Inflammatory macrophage treated with lipopolysaccharide for 1 hour (primary cell): ENCODE measurements at regions not wholly inside any gene's neighbourhood (a gene's known extent, or its start where the extent isn't known, plus 50 kb on each side); places are given as distances from the start of the nearest gene placed in this dataset.

ENCODE experiments used
- DNase-seq, 2 donors: peaks; one replicate each; pipeline ENCODE4 v3.0.0-alpha.2; 2020 to 2022

DNA sequence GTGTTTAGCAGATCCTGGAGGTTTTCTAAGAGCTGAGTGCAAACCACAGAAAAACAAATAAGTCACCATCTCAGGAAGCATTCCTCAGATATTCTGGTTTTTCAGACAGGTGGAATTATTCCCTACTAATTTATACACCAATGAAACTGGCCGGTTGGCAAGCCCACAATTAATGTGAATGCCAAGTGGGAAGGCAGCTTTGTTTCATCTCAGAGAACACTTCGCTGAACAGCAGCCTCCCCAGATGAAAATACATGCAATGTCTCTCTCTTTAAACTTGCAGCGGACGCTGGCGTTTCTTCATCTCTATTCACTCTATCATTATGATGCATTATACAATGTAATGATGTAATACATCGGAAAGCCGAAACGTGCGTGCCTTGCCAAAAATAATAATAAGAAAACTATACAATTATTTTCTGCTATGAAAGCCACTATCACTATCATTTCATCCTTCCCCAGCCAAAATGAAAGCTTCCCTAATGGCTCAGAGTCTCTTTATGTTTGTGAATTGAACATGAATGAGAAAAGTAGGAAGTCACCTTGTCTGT, 649.4 kb downstream of the BCL11A start:
- no peak for DNase-seq

GRCh38 chr2:59900728-59901452, 652.6 kb downstream of the BCL11A start:
- DNase-seq, result no peak

DNA sequence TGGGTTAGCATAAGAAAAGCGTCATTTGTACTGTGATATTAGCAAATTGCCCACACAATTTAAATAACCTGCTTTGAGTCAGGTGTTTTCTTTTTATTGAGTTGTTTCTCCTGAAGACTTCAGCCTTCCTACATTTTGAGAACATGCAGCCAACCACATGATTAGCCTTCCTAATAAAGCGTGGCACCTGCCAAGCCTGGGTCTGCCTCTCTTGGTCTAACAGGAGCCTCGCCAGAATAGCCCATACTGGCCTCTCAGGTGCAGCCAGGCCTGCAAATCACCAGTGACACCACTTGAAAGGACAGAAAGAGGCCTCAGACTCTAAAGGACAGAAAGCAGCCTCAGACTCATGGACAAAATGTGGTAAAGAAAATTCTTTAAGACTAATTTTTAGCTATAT, 653.8 kb downstream of the BCL11A start:
- no peak for DNase-seq

GRCh38 chr2:59896499-59897245, 656.8 kb downstream of the BCL11A start:
- no peak for DNase-seq

DNA sequence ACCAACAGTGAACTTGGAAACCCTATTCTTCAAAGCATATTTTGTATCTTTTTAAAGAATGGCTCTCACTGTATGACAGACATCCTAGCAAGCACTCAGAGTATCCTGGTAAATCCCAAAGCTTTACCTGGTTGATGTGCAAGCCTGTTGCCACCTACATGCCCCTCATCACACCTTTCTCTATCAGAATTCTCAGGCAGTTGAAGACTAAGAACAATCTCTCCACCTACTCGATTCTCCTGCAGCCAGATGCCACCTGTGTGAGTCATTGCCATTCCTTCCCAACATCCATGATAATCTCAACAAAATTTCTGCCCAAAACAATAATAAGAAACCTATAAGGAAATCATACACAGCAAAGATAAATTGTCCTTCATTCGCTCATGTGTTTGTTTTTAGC, 659.8 kb downstream of the BCL11A start:
- DNase-seq, result no peak

DNA sequence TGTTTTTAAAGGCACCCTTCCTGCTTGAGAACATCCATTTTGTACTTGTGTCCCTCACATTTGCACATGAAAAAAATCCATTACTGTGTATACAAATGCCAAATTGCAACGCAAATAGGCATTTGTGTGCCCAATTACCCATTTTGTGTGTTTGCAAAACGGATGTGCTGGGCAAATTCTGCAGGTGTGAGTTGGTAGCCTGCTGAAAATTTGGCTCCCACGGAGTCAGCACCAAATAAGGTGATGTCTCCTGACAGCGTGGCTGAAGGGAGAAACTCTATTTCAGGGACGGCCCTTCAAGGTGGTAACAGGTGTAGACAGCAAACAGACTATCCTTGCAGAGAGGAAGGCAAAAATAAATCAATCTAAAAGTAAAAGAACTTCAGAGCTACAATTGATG, 661.1 kb downstream of the BCL11A start:
- DNase-seq, result no peak

DNA sequence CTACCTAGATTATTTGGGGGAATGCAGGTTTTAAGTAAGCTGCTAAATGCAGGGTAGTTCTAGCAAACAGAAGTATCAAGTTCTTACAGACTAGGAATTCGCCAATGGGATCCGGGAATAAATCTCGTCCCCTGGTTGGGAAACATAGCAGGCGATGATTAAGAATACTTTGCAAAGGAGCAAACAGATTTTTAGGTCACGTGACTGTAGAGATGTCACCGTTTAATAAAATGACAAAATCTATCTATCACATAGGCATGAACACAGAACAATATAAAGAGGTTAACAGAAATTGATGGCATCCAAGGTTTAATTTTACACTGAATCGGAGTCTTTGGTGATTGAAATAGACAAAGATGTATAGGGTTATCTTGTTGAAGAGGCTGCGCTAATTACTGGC, 664.1 kb downstream of the BCL11A start:
- no peak for DNase-seq

- no peak for DNase-seq
Measured at GRCh38 chr2:59888706-59889105, 664.7 kb downstream of the BCL11A start.

DNA sequence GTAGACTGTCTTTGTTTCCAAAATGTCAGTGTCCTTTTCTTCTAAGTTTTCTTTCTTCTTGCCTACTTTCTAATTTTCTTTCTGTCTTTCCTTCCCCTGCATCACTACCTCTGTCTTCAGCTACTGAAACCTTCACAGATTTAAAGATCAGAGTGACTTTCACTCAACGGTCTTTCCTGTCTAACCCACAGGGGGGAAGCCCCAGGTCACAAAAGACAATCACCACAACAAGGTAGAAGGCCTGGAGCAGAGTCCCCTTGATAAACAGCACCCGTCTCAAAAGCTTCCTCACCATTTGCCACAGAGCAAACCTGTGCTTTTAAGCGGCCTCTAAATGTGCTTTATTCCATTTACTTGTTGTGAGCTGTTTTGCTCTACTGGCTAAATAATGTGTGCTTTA, 665.4 kb downstream of the BCL11A start:
- no peak for DNase-seq

GRCh38 chr2:59887366-59887765, 666.1 kb downstream of the BCL11A start:
- no peak for DNase-seq

DNA sequence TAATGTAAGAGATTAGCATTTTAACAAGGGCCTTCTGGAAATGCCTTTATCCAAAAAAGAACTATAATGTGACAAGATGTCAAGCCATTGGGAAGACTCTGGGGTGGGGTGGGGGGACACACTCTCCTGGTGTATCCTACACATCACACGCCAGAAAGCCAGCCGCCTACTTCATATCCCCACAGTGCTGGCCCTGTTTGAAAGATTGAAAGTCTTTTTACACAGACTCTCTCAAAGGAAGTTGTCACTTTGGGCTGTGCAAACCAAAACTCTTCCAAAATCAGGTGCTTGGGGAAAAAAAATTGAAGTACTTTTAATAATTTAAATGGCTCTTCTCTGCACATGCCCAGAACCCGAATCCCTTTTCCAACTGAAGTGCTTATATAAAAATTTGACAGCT, 666.7 kb downstream of the BCL11A start:
- DNase-seq, result no peak

GRCh38 chr2:59885541-59885940, 667.9 kb downstream of the BCL11A start:
- DNase-seq, result no peak

GRCh38 chr2:59884166-59884565, 669.3 kb downstream of the BCL11A start:
- no peak for DNase-seq

GRCh38 chr2:59882822-59883221, 670.6 kb downstream of the BCL11A start:
- DNase-seq, result peak; percentile 2 to 25

- no peak for DNase-seq
Measured at GRCh38 chr2:59882279-59882678, 671.2 kb downstream of the BCL11A start.

GRCh38 chr2:59881218-59881617, 672.2 kb downstream of the BCL11A start:
- no peak for DNase-seq

- no peak for DNase-seq
Measured at GRCh38 chr2:59879700-59880131, 673.7 kb downstream of the BCL11A start.

- no peak for DNase-seq
Measured at GRCh38 chr2:59875836-59876235, 677.6 kb downstream of the BCL11A start.

GRCh38 chr2:59874971-59875755, 678.3 kb downstream of the BCL11A start:
- no peak for DNase-seq

DNA sequence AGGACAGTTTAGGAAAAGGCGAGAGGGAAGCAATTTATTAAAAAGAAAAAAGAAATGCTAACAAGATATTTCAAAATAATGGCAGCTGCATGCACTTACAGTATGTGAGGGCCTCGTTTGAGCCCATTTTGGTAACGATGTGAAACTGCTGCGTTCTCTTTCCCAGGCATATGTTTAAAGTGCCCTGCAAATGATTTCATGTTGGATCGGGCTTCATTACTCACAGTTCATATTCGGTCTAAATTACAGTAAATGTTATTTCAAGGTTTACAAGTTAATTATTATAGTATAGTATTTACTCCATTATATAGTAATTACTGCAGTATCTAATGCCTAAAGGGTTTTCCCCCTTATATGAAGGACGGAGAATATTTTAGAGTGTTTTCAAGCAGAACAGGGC, 679.1 kb downstream of the BCL11A start:
- no peak for DNase-seq

GRCh38 chr2:59871830-59872229, 681.6 kb downstream of the BCL11A start:
- no peak for DNase-seq

DNA sequence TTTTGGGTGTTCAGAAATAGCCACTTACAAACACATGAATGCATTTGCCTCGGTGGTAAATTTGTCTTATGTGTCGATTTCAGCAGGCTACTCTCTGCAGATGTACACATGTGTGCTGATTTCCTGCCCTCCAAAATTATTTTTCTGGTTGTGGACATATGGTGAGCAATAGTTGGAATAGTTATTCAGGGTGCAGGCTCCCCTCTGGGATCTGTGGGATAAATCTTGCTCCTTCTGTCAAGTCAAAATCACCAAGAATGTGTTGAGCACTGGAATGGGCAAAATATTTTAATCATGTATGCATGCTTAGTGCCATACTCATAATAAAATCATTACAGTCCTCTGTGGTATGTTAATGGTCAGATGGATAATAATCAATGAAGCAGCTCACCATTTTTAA, 684.5 kb downstream of the BCL11A start:
- no peak for DNase-seq

- peak; percentile 27 to 34 for DNase-seq
Measured at GRCh38 chr2:59866436-59866835, 687.0 kb downstream of the BCL11A start.
